Activated T-cell treated with anti-CD3 and anti-CD28 coated beads, Interleukin-2, amount 50 U/mL, for 72 hours (primary cell): ENCODE measurements at regions not wholly inside any gene's neighbourhood (a gene's known extent, or its start where the extent isn't known, plus 50 kb on each side); places are given as distances from the start of the nearest gene placed in this dataset.

ENCODE experiments used
- ATAC-seq, 2 donors: fragments of 150-1000 bp; cut with Tn5 transposase; replicated peaks in 1 of 2; 2 replicates each; pipeline ENCODE4 v1.10.0; 2021; ENCODE audit warnings: moderate library complexity in 2 of 2, mild to moderate bottlenecking in 1 of 2
- DNase-seq, 2 donors: peaks; one replicate each; pipeline ENCODE4 v3.0.0; 2021 to 2022; ENCODE audit warnings: mixed read lengths in 1 of 2
- H3K27ac Mint-ChIP-seq: one replicate; pipeline ENCODE4 v1.8.0; 2022; ENCODE audit warnings: mild to moderate bottlenecking, moderate library complexity, mixed read lengths
- H3K27me3 Mint-ChIP-seq: one replicate; pipeline ENCODE4 v1.8.0; 2022; ENCODE audit warnings: low read depth, mixed read lengths
- H3K36me3 Mint-ChIP-seq, 2 donors: one replicate each; pipeline ENCODE4 v1.8.0; 2022; ENCODE audit warnings: mixed read lengths in 2 of 2, mild to moderate bottlenecking in 1 of 2; ENCODE audit not compliant: insufficient read depth in 2 of 2
- H3K4me1 Mint-ChIP-seq: one replicate; pipeline ENCODE4 v1.8.0; 2022; ENCODE audit warnings: low read depth, mixed read lengths
- H3K4me3 Mint-ChIP-seq, 2 donors: one replicate each; pipeline ENCODE4 v1.8.0; 2022; ENCODE audit warnings: mild to moderate bottlenecking in 2 of 2, mixed read lengths in 2 of 2, moderate library complexity in 2 of 2
- H3K9me3 Mint-ChIP-seq, 2 donors: one replicate each; pipeline ENCODE4 v1.8.0; 2022; ENCODE audit warnings: mixed read lengths in 2 of 2

DNA sequence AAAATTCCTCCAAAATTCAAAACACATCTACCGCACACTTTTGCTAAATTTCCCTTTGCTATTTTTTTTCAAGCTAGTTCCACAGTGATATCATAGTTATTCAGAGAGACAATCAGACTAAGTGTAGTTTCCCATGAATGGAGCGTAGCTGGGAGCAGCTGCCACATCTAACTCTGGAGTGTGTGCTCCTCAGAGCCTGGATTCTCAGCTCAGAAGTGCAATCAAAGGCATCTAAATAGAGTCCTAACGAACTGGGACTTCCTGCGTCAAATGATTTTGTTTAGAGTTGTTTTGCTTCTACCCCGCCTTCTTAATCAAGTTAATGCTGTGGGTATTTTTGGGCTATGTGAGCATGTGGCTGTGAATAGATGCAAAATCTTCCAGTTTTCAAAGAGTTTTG lies 160.3 kb downstream of the TMEM18 start:
- no peak overlapping the region for H3K27ac Mint-ChIP-seq
- DNase-seq: no peak
- no peaks in the 10 kb centered on the region for H3K36me3 Mint-ChIP-seq
- H3K4me1 Mint-ChIP-seq: no peaks in the 10 kb centered on the region
- H3K27me3 Mint-ChIP-seq: peaks cover 15% of the 10 kb centered on the region
- no peaks in the 10 kb centered on the region for H3K9me3 Mint-ChIP-seq
- no peak overlapping the region for H3K4me3 Mint-ChIP-seq
- no peak for ATAC-seq

DNA sequence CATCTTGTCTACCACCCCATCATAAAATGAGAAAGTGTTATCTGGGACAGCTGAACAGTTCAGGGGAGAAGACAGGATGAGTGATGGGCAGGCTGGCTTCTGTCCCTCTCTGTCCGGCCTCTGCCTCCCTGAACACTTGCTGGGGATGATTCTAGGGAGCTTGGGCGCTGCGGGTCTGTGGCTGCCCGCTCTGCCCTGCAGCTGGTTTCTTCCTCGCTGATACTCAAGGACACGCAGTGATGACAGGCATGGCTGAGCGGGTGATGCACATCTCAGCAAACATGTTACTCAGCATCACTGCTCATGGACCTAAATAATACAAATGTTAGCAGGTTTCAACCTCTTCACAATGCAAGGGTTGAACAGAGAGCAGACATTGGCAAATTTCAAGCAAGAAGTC lies 161.1 kb downstream of the TMEM18 start:
- peaks cover 15% of the 10 kb centered on the region for H3K27me3 Mint-ChIP-seq
- ATAC-seq: no peak
- no peaks in the 10 kb centered on the region for H3K4me1 Mint-ChIP-seq
- no peak for DNase-seq
- H3K27ac Mint-ChIP-seq: no peak overlapping the region
- H3K9me3 Mint-ChIP-seq: no peaks in the 10 kb centered on the region
- H3K4me3 Mint-ChIP-seq: no peak overlapping the region
- no peaks in the 10 kb centered on the region for H3K36me3 Mint-ChIP-seq

DNA sequence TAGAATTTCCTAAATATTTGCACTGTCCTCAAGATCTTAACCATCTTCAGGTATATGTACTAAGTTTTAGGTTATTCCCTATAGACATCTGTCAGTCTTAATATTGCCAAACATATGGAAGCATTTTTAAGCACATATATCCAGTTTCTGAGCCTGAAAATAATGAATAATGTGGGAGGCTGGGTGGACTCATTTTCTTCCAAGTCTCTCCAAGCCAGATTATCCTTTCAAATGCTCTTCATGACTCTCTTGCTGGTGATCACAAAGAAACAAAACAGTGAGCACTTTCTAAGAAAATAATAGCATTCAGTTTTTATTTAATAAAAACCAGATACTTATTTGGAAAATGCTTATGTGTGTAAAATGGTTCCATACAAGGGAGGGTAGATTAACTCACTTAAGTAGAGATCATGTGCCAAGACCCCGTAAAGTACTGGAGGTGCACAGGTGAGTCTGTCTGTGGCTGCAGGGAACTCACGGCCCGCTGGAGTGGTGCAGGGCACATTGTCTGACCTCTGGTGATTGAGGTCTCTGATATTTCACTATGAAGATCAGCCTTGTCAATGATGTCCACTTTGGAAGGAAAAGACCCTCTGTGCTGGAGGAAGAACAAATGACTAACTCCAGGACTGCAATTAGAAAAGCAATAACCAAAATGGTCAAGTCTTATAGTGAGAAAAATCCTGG lies 161.6 kb downstream of the TMEM18 start:
- Mint-ChIP-seq H3K4me3 (no peak overlapping the region), H3K36me3 (no peaks in the 10 kb centered on the region), H3K27ac (no peak overlapping the region), H3K9me3 (peaks cover 0 to 2% of the 10 kb centered on the region in 2 donors), H3K27me3 (peaks cover 14% of the 10 kb centered on the region), H3K4me1 (no peaks in the 10 kb centered on the region)
- DNase-seq (no peak), ATAC-seq (no peak)

DNA sequence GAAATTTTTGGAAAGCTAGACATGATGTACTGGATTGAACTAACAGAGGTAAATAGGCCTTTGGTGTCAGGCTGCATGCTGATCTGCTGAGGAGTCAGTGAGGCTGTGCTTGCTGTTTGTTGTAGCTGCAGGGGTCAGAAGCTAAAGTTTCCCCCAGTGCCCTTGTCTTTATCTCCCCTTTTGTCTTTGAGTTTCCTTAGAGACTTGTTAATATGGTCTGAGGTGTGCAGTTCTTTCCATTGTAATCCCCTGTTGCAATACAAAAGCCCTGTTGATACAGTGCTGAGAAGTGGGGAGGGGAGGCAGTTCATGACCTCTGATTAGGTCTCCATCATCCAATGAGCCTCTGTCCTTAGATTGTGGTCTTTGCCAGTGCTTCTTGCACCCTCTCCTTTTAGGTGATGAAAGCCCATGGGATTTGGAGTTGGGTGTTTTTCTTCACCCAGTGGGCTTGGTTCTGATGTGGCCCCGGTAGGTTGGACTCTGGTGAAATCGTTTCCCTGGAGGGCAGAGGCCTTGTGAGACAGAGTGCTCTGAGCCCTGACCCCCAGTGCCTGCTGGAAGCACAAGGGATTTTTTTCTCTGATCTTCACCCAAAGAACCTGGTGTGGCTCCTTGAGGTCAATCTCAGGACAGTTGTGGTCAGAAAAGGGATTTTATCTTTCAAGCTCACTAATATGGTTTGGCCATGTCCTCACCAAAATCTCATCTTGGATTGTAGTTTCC lies 163.1 kb downstream of the TMEM18 start:
- ATAC-seq: no peak
- Mint-ChIP-seq H3K4me1 (no peaks in the 10 kb centered on the region), H3K9me3 (peaks cover 3 to 4% of the 10 kb centered on the region in 2 donors), H3K36me3 (no peaks in the 10 kb centered on the region), H3K27me3 (peaks cover 9% of the 10 kb centered on the region), H3K4me3 (no peak overlapping the region), H3K27ac (no peak overlapping the region)
- DNase-seq: no peak

DNA sequence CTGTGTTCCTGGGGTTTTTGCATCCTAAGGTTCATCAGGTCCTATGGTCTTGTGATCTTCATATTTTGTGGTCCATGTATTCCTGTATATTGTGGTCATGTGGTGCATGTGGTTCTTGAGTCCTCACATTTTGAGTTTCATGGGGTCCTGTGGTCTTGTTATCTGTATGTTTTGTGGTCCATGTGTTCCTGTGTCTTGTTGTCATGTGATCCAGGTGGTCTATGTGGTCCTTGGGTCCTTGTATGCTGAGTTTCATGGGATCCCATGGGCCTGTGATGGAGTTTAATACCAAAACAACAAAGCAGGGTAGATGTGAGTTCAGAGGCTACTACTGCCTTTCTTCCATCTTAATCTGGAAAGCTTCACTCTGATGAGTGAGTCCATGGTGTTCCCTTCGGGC lies 166.4 kb downstream of the TMEM18 start:
- H3K27ac Mint-ChIP-seq: no peak overlapping the region
- H3K27me3 Mint-ChIP-seq: peaks cover 5% of the 10 kb centered on the region
- no peaks in the 10 kb centered on the region for H3K4me1 Mint-ChIP-seq
- DNase-seq (no peak), ATAC-seq (no peak)
- no peak overlapping the region for H3K4me3 Mint-ChIP-seq
- H3K9me3 Mint-ChIP-seq: peaks cover 3 to 4% of the 10 kb centered on the region in 2 donors
- H3K36me3 Mint-ChIP-seq: no peaks in the 10 kb centered on the region

GRCh38 chr2:509888-510287 lies 167.3 kb downstream of the TMEM18 start:
- H3K9me3 Mint-ChIP-seq: peaks cover 3 to 4% of the 10 kb centered on the region in 2 donors
- no peaks in the 10 kb centered on the region for H3K4me1 Mint-ChIP-seq
- no peaks in the 10 kb centered on the region for H3K36me3 Mint-ChIP-seq
- H3K27me3 Mint-ChIP-seq: peaks cover 2% of the 10 kb centered on the region
- H3K27ac Mint-ChIP-seq: no peak overlapping the region
- no peak overlapping the region for H3K4me3 Mint-ChIP-seq
- DNase-seq: no peak
- no peak for ATAC-seq

DNA sequence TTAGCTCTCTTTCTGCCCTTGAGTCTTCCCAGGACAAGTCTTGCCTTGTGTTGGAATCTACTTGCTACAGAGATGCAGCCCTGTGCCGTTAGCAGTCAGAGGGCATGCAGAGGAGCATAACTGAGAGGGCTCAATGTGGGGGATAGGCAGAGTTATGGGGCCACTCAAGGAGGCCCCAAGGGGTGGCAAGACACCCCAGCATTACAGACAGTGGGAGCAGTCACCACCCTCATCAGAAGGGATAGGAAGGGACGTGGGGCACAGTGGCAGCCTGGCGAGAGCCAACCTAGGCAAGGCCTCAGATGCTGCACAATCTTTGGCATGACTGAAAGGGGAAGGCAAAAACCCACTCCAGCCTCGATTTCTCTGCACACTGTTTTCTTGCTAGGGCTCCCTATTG lies 169.1 kb downstream of the TMEM18 start:
- no peak overlapping the region for H3K27ac Mint-ChIP-seq
- H3K4me3 Mint-ChIP-seq: no peak overlapping the region
- H3K27me3 Mint-ChIP-seq: no peaks in the 10 kb centered on the region
- ATAC-seq: no peak
- DNase-seq: no peak
- peaks cover 3 to 4% of the 10 kb centered on the region in 2 donors for H3K9me3 Mint-ChIP-seq
- H3K4me1 Mint-ChIP-seq: no peaks in the 10 kb centered on the region
- no peaks in the 10 kb centered on the region for H3K36me3 Mint-ChIP-seq

- Mint-ChIP-seq H3K36me3 (no peaks in the 10 kb centered on the region), H3K4me3 (no peak overlapping the region), H3K4me1 (no peaks in the 10 kb centered on the region), H3K27ac (no peak overlapping the region), H3K9me3 (peaks cover 3 to 4% of the 10 kb centered on the region in 2 donors), H3K27me3 (no peaks in the 10 kb centered on the region)
- no peak for ATAC-seq
- no peak for DNase-seq
These were observed 170.3 kb downstream of the TMEM18 start for GRCh38 chr2:506866-507265.

DNA sequence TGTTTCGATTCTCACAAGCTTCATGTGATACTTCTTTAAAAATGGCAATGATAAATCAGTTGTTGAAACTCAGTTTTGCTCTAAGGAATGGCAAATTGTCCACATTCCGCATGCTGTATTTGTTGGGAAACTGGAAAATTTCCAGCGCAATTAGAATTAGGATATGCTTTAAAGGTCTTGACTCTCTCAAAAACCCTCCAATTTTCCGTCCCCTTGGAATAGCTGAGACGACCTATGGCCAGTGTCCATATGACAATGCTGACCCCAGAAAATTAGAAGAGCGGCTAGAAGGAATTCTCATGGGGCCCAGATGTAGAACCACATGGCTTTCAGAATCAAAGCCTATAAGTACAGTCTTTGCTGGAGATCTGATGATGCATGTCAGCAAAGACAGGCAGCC lies 170.8 kb downstream of the TMEM18 start:
- H3K9me3 Mint-ChIP-seq: peaks cover 3 to 4% of the 10 kb centered on the region in 2 donors
- no peak for ATAC-seq
- no peak overlapping the region for H3K27ac Mint-ChIP-seq
- H3K4me3 Mint-ChIP-seq: no peak overlapping the region
- DNase-seq: no peak
- H3K36me3 Mint-ChIP-seq: no peaks in the 10 kb centered on the region
- H3K4me1 Mint-ChIP-seq: no peaks in the 10 kb centered on the region
- H3K27me3 Mint-ChIP-seq: no peaks in the 10 kb centered on the region

GRCh38 chr2:505941-506340 lies 171.3 kb downstream of the TMEM18 start:
- H3K9me3 Mint-ChIP-seq: peaks cover 3 to 4% of the 10 kb centered on the region in 2 donors
- H3K36me3 Mint-ChIP-seq: no peaks in the 10 kb centered on the region
- no peak for DNase-seq
- no peak overlapping the region for H3K4me3 Mint-ChIP-seq
- no peaks in the 10 kb centered on the region for H3K27me3 Mint-ChIP-seq
- ATAC-seq: no peak
- no peaks in the 10 kb centered on the region for H3K4me1 Mint-ChIP-seq
- H3K27ac Mint-ChIP-seq: no peak overlapping the region

DNA sequence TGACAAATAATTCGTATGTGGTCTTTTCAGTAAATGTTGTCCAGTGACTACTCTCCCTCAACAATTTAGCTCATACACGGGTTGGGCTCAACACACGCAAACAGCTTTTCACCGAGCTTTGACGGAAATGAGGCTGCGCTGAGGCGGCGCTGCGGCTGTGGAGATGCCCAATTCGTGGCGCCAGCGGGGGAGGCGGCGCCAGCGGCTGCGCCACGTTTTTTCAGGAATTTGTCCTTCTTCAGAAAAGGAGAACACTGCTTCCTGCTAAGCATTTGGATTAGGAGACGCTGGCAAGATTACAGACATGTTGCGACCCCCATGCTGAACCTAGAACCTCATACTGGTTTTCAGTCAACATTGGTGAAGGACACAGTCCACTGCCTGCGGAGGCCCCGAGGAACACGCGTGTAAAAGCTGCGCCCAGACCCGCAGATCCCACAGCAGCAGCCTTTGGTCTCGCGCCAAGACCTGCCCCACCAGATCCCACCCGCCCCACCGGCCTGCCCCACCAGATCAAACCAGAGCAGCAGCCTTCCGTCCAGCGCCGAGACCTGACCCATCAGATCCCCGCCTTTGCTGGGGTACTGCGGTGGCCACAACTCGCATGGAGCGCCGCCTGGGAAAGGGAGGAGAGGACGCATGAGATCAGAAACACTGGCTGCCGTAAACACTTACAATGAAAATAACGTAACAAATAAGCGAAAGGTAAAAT lies 173.8 kb downstream of the TMEM18 start:
- no peak for ATAC-seq
- Mint-ChIP-seq H3K4me3 (no peak overlapping the region), H3K27ac (no peak overlapping the region), H3K4me1 (no peaks in the 10 kb centered on the region), H3K27me3 (no peaks in the 10 kb centered on the region), H3K36me3 (no peaks in the 10 kb centered on the region), H3K9me3 (no peaks in the 10 kb centered on the region)
- DNase-seq: no peak

- Mint-ChIP-seq H3K36me3 (no peaks in the 10 kb centered on the region), H3K9me3 (no peaks in the 10 kb centered on the region), H3K27ac (no peak overlapping the region), H3K4me3 (no peak overlapping the region), H3K4me1 (no peaks in the 10 kb centered on the region), H3K27me3 (no peaks in the 10 kb centered on the region)
- ATAC-seq (no peak), DNase-seq (no peak)
These were observed 174.4 kb downstream of the TMEM18 start for GRCh38 chr2:502831-503230.

GRCh38 chr2:501667-502066 lies 175.5 kb downstream of the TMEM18 start:
- Mint-ChIP-seq H3K9me3 (no peaks in the 10 kb centered on the region), H3K27me3 (no peaks in the 10 kb centered on the region), H3K36me3 (no peaks in the 10 kb centered on the region), H3K27ac (no peak overlapping the region), H3K4me1 (no peaks in the 10 kb centered on the region), H3K4me3 (no peak overlapping the region)
- ATAC-seq: no peak
- DNase-seq: no peak
